HG03571 (cell line): ENCODE measurements at regions not wholly inside any gene's neighbourhood (a gene's known extent, or its start where the extent isn't known, plus 50 kb on each side); places are given as distances from the start of the nearest gene placed in this dataset.

ENCODE experiments used
- ATAC-seq: cut with Tn5 transposase; IDR thresholded peaks from one replicate; pipeline ENCODE4 v1.9.1; 2021; ENCODE audit not compliant: unreplicated experiment

- ATAC-seq, result no peak
Observed at GRCh38 chr6:44701637-44702101, 314.2 kb downstream of the CDC5L start.

- no peak for ATAC-seq
Observed at GRCh38 chr6:44702292-44702691, 314.8 kb downstream of the CDC5L start.

- no peak for ATAC-seq
Observed at GRCh38 chr6:44704240-44705150, 317.0 kb downstream of the CDC5L start.

GRCh38 chr6:44705596-44705995, 318.1 kb downstream of the CDC5L start:
- ATAC-seq, result no peak

- ATAC-seq, result no peak
Observed at GRCh38 chr6:44706011-44706410, 318.5 kb downstream of the CDC5L start.

GRCh38 chr6:44708208-44708607, 320.7 kb downstream of the CDC5L start:
- no peak for ATAC-seq

- ATAC-seq, result no peak
Observed at GRCh38 chr6:44712353-44713111, 325.0 kb downstream of the CDC5L start.

GRCh38 chr6:44715188-44715587, 327.7 kb downstream of the CDC5L start:
- no peak for ATAC-seq

- ATAC-seq, result no peak
Observed at GRCh38 chr6:44715925-44716324, 328.4 kb downstream of the CDC5L start.

GRCh38 chr6:44717431-44717830, 329.9 kb downstream of the CDC5L start:
- no peak for ATAC-seq

GRCh38 chr6:44721954-44722578, 334.6 kb downstream of the CDC5L start:
- ATAC-seq, result no peak

- no peak for ATAC-seq
Observed at GRCh38 chr6:44722736-44723135, 335.2 kb downstream of the CDC5L start.

- ATAC-seq, result no peak
Observed at GRCh38 chr6:44723439-44724197, 336.1 kb downstream of the CDC5L start.

GRCh38 chr6:44725070-44725469, 337.6 kb downstream of the CDC5L start:
- no peak for ATAC-seq

- no peak for ATAC-seq
Observed at GRCh38 chr6:44727651-44728630, 340.4 kb downstream of the CDC5L start.

GRCh38 chr6:44730771-44731391, 343.4 kb downstream of the CDC5L start:
- ATAC-seq, result no peak

GRCh38 chr6:44731485-44732095, 344.1 kb downstream of the CDC5L start:
- no peak for ATAC-seq

GRCh38 chr6:44732243-44732642, 344.7 kb downstream of the CDC5L start:
- ATAC-seq, result no peak

GRCh38 chr6:44733126-44733525, 345.6 kb downstream of the CDC5L start:
- ATAC-seq, result no peak
